GM12864 (cell line): ENCODE measurements at regions not wholly inside any gene's neighbourhood (a gene's known extent, or its start where the extent isn't known, plus 50 kb on each side); places are given as distances from the start of the nearest gene placed in this dataset.

Source experiments
- DNase-seq: peaks from one replicate; pipeline ENCODE4 v3.0.0-alpha.2; 2011; ENCODE audit warnings: low read depth
- H3K4me3 ChIP-seq: 2 replicates; pipeline ENCODE4 v1.5.1; 2011; ENCODE audit warnings: mild to moderate bottlenecking, low read depth, low read length, control low read depth
- TF ChIP-seq, protein P1 (sequence below): IDR thresholded peaks from 2 replicates; pipeline ENCODE4 v1.5.1; 2011; ENCODE audit warnings: low read depth, mild to moderate bottlenecking, moderate library complexity, low read length, control low read depth, inconsistent platforms; ENCODE audit errors: missing control alignments

DNA sequence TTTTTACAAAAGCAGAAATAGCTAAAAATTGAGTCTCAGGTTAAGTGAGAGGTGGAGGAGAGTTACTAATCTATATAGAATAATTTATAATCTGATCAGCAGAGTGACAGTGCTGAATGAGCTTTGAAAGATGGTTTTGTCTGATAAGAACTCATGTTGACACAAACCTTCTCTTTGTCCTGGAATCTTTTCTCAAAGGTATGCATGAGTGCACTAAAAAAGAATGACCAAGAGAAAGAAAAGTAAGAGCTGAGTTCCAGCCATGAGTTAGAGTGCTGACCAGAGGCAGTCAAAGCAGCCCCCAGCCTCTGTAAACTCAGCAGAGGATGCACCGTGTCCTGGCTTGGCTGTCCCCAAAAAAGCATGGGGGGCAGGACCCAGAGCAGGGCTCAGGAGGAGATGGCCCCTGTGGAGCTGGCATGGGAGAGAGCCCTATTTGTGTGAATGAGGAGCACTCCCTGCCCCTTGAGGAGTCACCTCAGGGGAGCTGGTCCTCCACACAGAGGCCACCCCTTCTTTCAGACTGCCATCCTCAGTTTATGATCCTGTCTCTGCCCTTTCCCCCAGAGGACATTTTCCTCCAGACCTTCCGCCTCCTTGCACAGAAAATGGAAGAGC, 129.8 kb downstream of the SEC23A start:
- H3K4me3 ChIP-seq = no peak overlapping the region
- TF ChIP-seq, protein P1, sequence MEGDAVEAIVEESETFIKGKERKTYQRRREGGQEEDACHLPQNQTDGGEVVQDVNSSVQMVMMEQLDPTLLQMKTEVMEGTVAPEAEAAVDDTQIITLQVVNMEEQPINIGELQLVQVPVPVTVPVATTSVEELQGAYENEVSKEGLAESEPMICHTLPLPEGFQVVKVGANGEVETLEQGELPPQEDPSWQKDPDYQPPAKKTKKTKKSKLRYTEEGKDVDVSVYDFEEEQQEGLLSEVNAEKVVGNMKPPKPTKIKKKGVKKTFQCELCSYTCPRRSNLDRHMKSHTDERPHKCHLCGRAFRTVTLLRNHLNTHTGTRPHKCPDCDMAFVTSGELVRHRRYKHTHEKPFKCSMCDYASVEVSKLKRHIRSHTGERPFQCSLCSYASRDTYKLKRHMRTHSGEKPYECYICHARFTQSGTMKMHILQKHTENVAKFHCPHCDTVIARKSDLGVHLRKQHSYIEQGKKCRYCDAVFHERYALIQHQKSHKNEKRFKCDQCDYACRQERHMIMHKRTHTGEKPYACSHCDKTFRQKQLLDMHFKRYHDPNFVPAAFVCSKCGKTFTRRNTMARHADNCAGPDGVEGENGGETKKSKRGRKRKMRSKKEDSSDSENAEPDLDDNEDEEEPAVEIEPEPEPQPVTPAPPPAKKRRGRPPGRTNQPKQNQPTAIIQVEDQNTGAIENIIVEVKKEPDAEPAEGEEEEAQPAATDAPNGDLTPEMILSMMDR = no peak
- no peak for DNase-seq

DNA sequence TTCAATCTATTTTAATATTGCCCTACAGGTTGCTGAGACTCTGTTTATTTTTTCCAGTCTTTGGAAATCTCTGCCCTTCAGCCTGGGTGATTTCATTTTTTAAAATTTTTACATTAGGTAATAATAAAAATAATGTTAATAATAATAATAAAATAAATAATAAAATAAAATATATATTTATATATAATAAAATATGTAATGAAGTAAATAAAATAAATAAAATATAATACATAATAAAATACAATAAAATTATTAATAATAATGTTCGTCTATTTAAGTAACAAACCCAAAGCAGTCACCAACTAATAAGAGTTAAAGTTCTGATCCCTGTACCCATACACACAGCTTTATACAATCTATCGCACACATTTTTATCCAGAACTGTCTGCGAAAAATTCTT, 130.5 kb downstream of the SEC23A start:
- TF ChIP-seq, protein P1 = no peak
- no peak overlapping the region for H3K4me3 ChIP-seq
- no peak for DNase-seq

DNA sequence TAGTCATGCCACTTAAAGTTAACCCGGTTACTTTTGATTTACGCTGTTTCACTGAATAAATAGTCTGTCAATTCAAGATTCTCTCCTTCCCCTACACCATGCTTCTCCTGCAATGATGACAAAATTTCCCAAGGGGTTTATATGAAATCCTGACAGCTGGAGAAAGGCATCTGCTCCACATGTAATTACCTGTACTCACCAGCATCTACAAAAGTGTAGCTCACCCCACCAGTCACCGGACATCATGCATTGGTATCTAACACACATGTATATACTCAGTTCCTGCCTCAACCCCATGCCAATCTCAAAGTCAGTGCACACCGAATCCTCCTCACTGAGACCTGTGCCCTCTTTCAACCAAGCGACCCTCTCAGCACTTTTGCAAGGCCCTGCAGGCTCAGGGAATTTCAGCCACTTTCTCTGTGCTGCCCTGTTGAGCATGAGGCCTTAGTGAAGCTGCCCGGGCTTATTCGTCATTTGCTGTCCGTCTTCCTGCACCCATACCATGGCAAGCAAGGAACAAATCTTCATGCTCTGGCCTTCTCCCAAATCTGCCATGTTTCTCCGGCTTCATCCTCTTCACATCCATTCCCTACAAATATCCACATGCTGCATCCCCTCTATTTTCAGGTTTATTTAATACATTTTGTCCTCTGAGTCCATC, 131.6 kb downstream of the SEC23A start:
- no peak overlapping the region for H3K4me3 ChIP-seq
- DNase-seq = no peak
- TF ChIP-seq, protein P1 = no peak

DNA sequence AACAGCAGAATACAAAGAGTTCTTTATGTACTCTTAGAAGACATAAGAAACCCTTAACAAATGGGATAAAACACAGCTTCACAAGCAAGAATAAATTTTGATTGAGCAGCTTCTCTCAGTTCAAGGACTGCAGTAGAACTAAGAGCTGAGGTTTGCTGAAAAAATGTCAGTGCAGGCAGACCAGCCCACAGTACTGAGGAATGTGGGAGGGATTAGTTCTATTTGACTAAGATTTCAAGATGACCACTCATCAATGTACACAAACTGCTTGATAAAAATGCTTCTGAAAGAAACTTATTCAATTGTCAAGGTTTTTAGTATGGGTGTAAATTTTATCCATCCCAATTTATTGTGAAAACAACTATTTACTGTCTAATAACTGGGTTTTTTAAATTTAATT, 138.4 kb downstream of the SEC23A start:
- TF ChIP-seq, protein P1 = no peak
- H3K4me3 ChIP-seq = no peak overlapping the region
- DNase-seq = no peak

DNA sequence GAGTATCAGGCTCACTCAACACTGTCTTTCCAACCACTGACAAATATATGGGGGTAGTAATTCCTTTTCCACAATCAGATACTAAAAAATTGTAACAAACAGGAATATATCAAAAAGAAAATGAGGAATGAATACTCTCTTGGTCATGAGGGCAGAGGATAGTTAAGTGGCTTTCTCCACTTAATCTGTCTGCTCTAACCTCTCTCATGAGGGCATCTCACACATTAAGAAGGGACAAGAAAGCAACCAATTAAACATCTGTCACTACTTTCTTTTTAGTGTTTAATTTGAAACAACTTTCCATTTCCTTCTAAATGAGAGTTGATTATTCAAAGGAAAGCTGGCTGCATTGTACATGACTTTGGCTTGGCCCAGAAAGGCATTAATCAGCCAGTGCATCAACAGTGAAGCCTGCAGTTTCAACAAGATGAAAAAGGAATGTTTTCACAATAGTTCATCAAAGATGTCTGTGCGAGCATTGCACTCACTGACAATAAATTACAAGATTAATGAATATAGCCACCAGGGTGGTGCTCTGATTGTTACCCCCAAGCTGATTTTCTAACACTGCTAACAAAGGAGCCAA, 142.0 kb downstream of the SEC23A start:
- TF ChIP-seq, protein P1 = no peak
- H3K4me3 ChIP-seq = no peak overlapping the region
- DNase-seq = no peak

DNA sequence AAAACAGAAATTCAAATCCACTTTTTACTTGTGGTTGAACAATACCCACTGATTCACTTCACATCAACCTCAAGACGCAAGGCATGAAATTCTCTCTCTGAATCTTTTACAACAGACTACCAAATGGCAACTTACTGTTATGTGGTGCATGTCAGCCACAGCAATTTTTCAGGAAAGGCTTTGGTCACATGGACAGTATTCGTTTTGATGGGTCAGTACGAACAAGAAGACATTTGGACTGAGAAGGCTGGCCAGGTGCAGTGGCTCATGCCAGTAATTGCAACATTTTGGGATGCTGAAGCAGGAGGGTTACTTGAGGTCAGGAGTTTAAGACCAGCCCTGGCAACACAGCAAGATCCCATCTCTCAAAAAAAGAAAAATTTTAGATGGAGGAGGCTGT, 144.0 kb downstream of the SEC23A start:
- TF ChIP-seq, protein P1 = no peak
- no peak overlapping the region for H3K4me3 ChIP-seq
- no peak for DNase-seq
